ENCODE measurements at regions not wholly inside any gene's neighbourhood (a gene's known extent, or its start where the extent isn't known, plus 50 kb on each side); places are given as distances from the start of the nearest gene placed in this dataset.
A peak's percentile ranks its signal among the peaks of the same experiment; 100 is the strongest.

- TF ChIP-seq PHF8 (CRISPR knock-in tag; IDR thresholded peaks at IDR 0.05) (peak; percentile 31; the same call in 1 of the 2 replicates), POLR2G (IDR thresholded peaks at IDR 0.05; ENCODE audit: low read depth, low read length) (peak; percentile 77; the same call in 1 of the 2 replicates), GATA4 (IDR thresholded peaks at IDR 0.05; ENCODE audit: borderline replicate concordance, low read depth) (peak; percentile 95; the same call in 1 of the 2 replicates), ZNF33B (CRISPR knock-in tag; IDR thresholded peaks at IDR 0.05) (no peak), SMC3 (IDR thresholded peaks at IDR 0.05; ENCODE audit: low read length) (0 out of 2 replicates have a peak, but pooled peaks have one; percentile 9), ZNF782 (CRISPR knock-in tag; IDR thresholded peaks at IDR 0.05; ENCODE audit: borderline replicate concordance) (no peak), MAX (IDR thresholded peaks at IDR 0.05) (no peak), ZNF678 (CRISPR knock-in tag; IDR thresholded peaks at IDR 0.05) (no peak), ZBTB3 (CRISPR knock-in tag; IDR thresholded peaks at IDR 0.05; ENCODE audit: borderline replicate concordance, low read depth) (no peak), CREM (IDR thresholded peaks at IDR 0.05) (peak; percentile 94), CREM (CRISPR knock-in tag; IDR thresholded peaks at IDR 0.05) (no peak), ZNF512B (CRISPR knock-in tag; IDR thresholded peaks at IDR 0.05; ENCODE audit: borderline replicate concordance) (0 out of 2 replicates have a peak, but pooled peaks have one; percentile 49), ZNF263 (CRISPR knock-in tag; IDR thresholded peaks at IDR 0.05) (no peak), SRF (IDR thresholded peaks at IDR 0.05; ENCODE audit: low read depth, low read length) (no peak), CENPX (CRISPR knock-in tag; IDR thresholded peaks at IDR 0.05) (no peak), BORCS8-MEF2B (CRISPR knock-in tag; IDR thresholded peaks at IDR 0.05) (no peak), GABPA (IDR thresholded peaks at IDR 0.05; ENCODE audit: low read depth, low read length) (no peak), GABPA (CRISPR knock-in tag; IDR thresholded peaks at IDR 0.05; ENCODE audit: low read depth) (no peak), ZNF441 (CRISPR knock-in tag; IDR thresholded peaks at IDR 0.05; ENCODE audit: borderline replicate concordance) (no peak), ZFP90 (CRISPR knock-in tag; IDR thresholded peaks at IDR 0.05; ENCODE audit: borderline replicate concordance) (peak; percentile 56; the same call in 1 of the 2 replicates), FOSL1 (CRISPR knock-in tag; IDR thresholded peaks at IDR 0.05; ENCODE audit: borderline replicate concordance) (peak; percentile 30; the same call in 1 of the 2 replicates), HDAC6 (IDR thresholded peaks at IDR 0.05; ENCODE audit: low read depth, low read length) (0 out of 2 replicates have a peak, but pooled peaks have one; percentile 24), DDIT3 (CRISPR knock-in tag; IDR thresholded peaks at IDR 0.05) (no peak), ZNF83 (CRISPR knock-in tag; IDR thresholded peaks at IDR 0.05; ENCODE audit: borderline replicate concordance) (no peak), RNF2 (conservative IDR thresholded peaks at IDR 0.05; ENCODE audit: low read depth) (no peak), RBFOX2 (IDR thresholded peaks at IDR 0.05; ENCODE audit: low read depth, low read length) (peak; percentile 6), BRF2 (CRISPR knock-in tag; IDR thresholded peaks at IDR 0.05) (no peak), KDM3A (CRISPR knock-in tag; IDR thresholded peaks at IDR 0.05; ENCODE audit: low read depth) (no peak), RAD21 (CRISPR knock-in tag; IDR thresholded peaks at IDR 0.05) (no peak)
Measured at GRCh38 chr1:234721476-234722269, 111.7 kb upstream of the IRF2BP2 start (continued).
